Body of pancreas (tissue), 4 donors: ENCODE measurements at regions not wholly inside any gene's neighbourhood (a gene's known extent, or its start where the extent isn't known, plus 50 kb on each side); places are given as distances from the start of the nearest gene placed in this dataset.

ENCODE experiments used
- ATAC-seq: fragments of 150-250 bp; one replicate; pipeline ENCODE4 v1.9.1; 2016
- DNase-seq, 4 donors: peaks; one replicate each; pipeline ENCODE4 v3.0.0-alpha.2; 2019
- H3K27ac ChIP-seq, 4 donors: fragments of 200-600 bp; sonication (generic); 1 replicate in 3 of 4; 2 replicates in 1 of 4; pipeline versions ENCODE4 v1.5.1 to v1.6.1; 2016 to 2019; ENCODE audit warnings: mild to moderate bottlenecking in 1 of 4, mixed read lengths in 1 of 4, moderate library complexity in 1 of 4
- H3K27me3 ChIP-seq, 2 donors: fragments of 200-600 bp; sonication (generic); one replicate each; pipeline ENCODE4 v1.6.0; 2016; ENCODE audit warnings: mild to moderate bottlenecking in 1 of 2
- H3K36me3 ChIP-seq, 2 donors: fragments of 200-600 bp; sonication (generic); replicated peaks in 1 of 2; 2 replicates each; pipeline ENCODE4 v1.5.1; 2016; ENCODE audit warnings: low read depth in 2 of 2; ENCODE audit not compliant: insufficient read depth in 1 of 2
- H3K4me1 ChIP-seq: fragments of 200-600 bp; sonication (generic); one replicate; pipeline ENCODE4 v1.6.0; 2016
- H3K4me3 ChIP-seq, 2 donors: fragments of 200-600 bp; sonication (generic); 1 replicate in 1 of 2; 2 replicates in 1 of 2; pipeline ENCODE4 v1.5.1; 2016 to 2019
- H3K9me3 ChIP-seq, 3 donors: fragments of 200-600 bp; sonication (generic); 1 replicate in 2 of 3; 2 replicates in 1 of 3; pipeline ENCODE4 v1.5.1; 2016
- POLR2A ChIP-seq, 3 donors: fragments of 450-650 bp; IDR thresholded peaks; one replicate each; pipeline ENCODE4 v1.6.1; 2016; ENCODE audit warnings: antibody characterized with exemption in 3 of 3, mild to moderate bottlenecking in 2 of 3
- WGBS, 2 donors: methylation state at CpG; one replicate each; pipeline ENCODE4 v1.1.5; 2017; 5-methylcytosine and 5-hydroxymethylcytosine counted together
- intact Hi-C: fragments of 100-400 bp; cut with DNase I; formaldehyde crosslinking; loops from one replicate; pipeline ENCODE4 v1.15.1; 2023
- TF ChIP-seq, protein P1 (sequence below), 7 experiments: fragments of 450-650 bp in 4 of 7; fragments of 200-600 bp in 3 of 7; sonication (generic) in 3 of 7; IDR thresholded peaks; one replicate each; pipeline ENCODE4 v1.5.1; 2016 to 2019; ENCODE audit warnings: antibody characterized with exemption in 7 of 7

GRCh38 chr6:121607721-121608120 is 172.3 kb downstream of the GJA1 start:
- DNase-seq (no peak), ATAC-seq (no peak)
- WGBS, 2 donors: 52 to 63% methylated on average over 2 of the region's 2 CpGs
- Histone ChIP-seq H3K36me3 (no peaks in the 10 kb centered on the region), H3K27me3 (no peaks in the 10 kb centered on the region), H3K4me3 (no peak overlapping the region), H3K9me3 (no peaks in the 10 kb centered on the region), H3K4me1 (no peaks in the 10 kb centered on the region), H3K27ac (no peak overlapping the region)
- intact Hi-C loops: no loop called here
- TF ChIP-seq POLR2A (IDR thresholded peaks at IDR 0.05): no peak
- TF ChIP-seq, protein P1, sequence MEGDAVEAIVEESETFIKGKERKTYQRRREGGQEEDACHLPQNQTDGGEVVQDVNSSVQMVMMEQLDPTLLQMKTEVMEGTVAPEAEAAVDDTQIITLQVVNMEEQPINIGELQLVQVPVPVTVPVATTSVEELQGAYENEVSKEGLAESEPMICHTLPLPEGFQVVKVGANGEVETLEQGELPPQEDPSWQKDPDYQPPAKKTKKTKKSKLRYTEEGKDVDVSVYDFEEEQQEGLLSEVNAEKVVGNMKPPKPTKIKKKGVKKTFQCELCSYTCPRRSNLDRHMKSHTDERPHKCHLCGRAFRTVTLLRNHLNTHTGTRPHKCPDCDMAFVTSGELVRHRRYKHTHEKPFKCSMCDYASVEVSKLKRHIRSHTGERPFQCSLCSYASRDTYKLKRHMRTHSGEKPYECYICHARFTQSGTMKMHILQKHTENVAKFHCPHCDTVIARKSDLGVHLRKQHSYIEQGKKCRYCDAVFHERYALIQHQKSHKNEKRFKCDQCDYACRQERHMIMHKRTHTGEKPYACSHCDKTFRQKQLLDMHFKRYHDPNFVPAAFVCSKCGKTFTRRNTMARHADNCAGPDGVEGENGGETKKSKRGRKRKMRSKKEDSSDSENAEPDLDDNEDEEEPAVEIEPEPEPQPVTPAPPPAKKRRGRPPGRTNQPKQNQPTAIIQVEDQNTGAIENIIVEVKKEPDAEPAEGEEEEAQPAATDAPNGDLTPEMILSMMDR (IDR thresholded peaks at IDR 0.05): no peak

- intact Hi-C loops: no loop called here
- H3K27ac ChIP-seq: no peak overlapping the region
- no peak for DNase-seq
- H3K9me3 ChIP-seq: no peaks in the 10 kb centered on the region
- H3K4me3 ChIP-seq: no peak overlapping the region
- WGBS, 2 donors: 49 to 62% methylated on average over 3 of the region's 3 CpGs
- no peak for ATAC-seq
- no peaks in the 10 kb centered on the region for H3K27me3 ChIP-seq
- no peaks in the 10 kb centered on the region for H3K4me1 ChIP-seq
- H3K36me3 ChIP-seq: no peaks in the 10 kb centered on the region
- TF ChIP-seq POLR2A (IDR thresholded peaks at IDR 0.05): no peak
- TF ChIP-seq, protein P1 (IDR thresholded peaks at IDR 0.05): no peak
Observed at GRCh38 chr6:121608270-121608669, 172.8 kb downstream of the GJA1 start.

DNA sequence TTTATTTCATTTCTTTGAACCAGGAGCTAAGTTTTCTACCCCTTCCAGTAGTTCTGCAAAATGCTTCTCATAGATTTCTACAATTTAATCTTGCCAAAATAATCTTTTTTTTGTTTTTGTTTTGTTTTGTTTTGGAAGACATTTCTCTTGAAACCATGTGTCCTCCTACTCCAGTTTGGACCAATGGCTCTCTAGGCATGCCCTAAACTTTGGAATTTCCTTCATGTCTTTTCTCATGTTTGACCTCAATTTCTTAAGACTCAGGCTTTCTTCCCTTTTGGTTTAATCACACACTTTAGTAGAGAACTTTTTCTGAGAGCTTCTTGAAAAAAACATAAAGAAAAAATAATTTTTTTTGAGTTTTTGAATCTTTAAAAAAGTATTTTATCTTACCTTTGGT is 173.8 kb downstream of the GJA1 start:
- ATAC-seq (no peak), DNase-seq (no peak)
- Histone ChIP-seq H3K27ac (no peak overlapping the region), H3K27me3 (no peaks in the 10 kb centered on the region), H3K4me3 (no peak overlapping the region), H3K9me3 (no peaks in the 10 kb centered on the region), H3K4me1 (no peaks in the 10 kb centered on the region), H3K36me3 (no peaks in the 10 kb centered on the region)
- intact Hi-C loops: no loop called here
- TF ChIP-seq, protein P1 (IDR thresholded peaks at IDR 0.05): no peak
- no peak for TF ChIP-seq POLR2A (IDR thresholded peaks at IDR 0.05)

- no peak overlapping the region for H3K27ac ChIP-seq
- 58 to 71% methylated on average over 3 of the region's 3 CpGs for WGBS, 2 donors
- H3K36me3 ChIP-seq: no peaks in the 10 kb centered on the region
- no peak for TF ChIP-seq POLR2A (IDR thresholded peaks at IDR 0.05)
- TF ChIP-seq, protein P1 (IDR thresholded peaks at IDR 0.05): no peak
- H3K9me3 ChIP-seq: no peaks in the 10 kb centered on the region
- no peaks in the 10 kb centered on the region for H3K4me1 ChIP-seq
- no peak overlapping the region for H3K4me3 ChIP-seq
- DNase-seq: no peak
- no peaks in the 10 kb centered on the region for H3K27me3 ChIP-seq
- ATAC-seq: no peak
- intact Hi-C loops: no loop called here
Observed at GRCh38 chr6:121612927-121613326, 177.5 kb downstream of the GJA1 start.

DNA sequence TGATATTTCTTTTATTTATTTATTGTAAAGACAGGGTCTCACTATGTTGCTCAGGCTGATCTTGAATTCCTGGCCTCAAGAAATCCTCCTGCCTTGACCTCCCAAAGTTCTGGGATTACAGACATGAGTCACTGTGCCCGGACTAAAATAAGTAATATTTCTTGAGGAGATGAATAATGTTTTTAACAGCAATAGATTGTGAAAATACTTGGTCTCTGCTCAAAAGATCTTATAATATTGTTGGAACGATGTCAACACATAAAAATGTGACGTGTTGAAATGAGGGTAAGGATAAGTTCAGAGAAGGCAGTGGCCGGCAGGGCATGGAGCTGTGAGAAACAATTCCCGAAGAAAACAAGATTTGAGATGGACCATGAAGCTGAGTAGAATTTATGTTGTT is 178.7 kb downstream of the GJA1 start:
- Histone ChIP-seq H3K9me3 (no peaks in the 10 kb centered on the region), H3K27me3 (no peaks in the 10 kb centered on the region), H3K27ac (no peak overlapping the region), H3K36me3 (no peaks in the 10 kb centered on the region), H3K4me3 (no peak overlapping the region), H3K4me1 (no peaks in the 10 kb centered on the region)
- DNase-seq (no peak), ATAC-seq (no peak)
- 80 to 81% methylated on average over 5 of the region's 5 CpGs for WGBS, 2 donors
- intact Hi-C loops: no loop called here
- TF ChIP-seq, protein P1 (IDR thresholded peaks at IDR 0.05): no peak
- TF ChIP-seq POLR2A (IDR thresholded peaks at IDR 0.05): no peak
